ENCODE measurements at regions not wholly inside any gene's neighbourhood (a gene's known extent, or its start where the extent isn't known, plus 50 kb on each side); places are given as distances from the start of the nearest gene placed in this dataset.

DNA sequence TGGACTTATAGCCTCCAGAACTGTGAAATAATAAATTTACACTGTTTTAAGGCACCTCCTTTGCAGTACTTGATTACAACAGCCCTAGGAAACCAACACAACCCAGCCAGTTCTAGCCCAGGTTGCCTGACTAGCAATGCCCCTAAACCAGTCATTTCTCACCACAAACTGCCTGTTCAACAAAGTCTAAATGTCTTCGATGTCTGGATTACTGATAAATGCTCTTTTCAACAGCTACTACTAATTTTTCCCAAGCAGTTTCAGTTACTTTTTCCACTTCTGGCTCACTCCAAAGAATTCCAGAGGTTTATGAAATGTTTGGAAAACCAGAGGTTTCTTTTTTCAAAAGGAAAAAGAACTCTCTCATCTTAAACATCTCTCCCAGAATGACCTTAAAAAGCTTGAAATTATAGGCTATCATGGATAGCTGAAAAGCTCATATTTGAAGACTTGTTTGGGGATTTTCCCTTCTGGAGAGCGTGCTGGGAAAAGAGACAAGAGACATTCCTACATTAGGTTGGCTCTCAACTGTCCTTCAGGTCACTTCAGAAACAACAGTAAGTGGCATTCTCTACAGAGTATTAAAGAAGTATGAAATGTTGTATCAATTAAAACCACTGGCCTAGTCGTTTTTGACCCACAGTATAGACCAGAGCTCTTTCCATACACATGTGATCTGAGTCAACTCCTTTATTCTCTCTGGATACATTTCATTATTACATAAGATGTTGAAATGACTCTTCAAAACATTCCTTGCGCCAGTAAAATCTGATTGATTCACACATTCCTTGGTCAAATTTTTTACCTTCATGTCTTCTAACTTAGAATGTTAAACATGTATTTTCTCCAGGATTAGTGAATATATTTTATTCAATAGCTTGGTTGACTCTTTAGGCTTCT lies 265.9 kb downstream of the COL12A1 start:
- TF ChIP-seq, protein P1, sequence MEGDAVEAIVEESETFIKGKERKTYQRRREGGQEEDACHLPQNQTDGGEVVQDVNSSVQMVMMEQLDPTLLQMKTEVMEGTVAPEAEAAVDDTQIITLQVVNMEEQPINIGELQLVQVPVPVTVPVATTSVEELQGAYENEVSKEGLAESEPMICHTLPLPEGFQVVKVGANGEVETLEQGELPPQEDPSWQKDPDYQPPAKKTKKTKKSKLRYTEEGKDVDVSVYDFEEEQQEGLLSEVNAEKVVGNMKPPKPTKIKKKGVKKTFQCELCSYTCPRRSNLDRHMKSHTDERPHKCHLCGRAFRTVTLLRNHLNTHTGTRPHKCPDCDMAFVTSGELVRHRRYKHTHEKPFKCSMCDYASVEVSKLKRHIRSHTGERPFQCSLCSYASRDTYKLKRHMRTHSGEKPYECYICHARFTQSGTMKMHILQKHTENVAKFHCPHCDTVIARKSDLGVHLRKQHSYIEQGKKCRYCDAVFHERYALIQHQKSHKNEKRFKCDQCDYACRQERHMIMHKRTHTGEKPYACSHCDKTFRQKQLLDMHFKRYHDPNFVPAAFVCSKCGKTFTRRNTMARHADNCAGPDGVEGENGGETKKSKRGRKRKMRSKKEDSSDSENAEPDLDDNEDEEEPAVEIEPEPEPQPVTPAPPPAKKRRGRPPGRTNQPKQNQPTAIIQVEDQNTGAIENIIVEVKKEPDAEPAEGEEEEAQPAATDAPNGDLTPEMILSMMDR (conservative IDR thresholded peaks at IDR 0.05; ENCODE audit: control insufficient read depth, insufficient read depth, low read depth, low read length): no peak
- DNase-seq (ENCODE audit: low read depth): no peak
- H3K4me3 ChIP-seq (ENCODE audit: control insufficient read depth, low read depth, low read length): no peak overlapping the region

DNA sequence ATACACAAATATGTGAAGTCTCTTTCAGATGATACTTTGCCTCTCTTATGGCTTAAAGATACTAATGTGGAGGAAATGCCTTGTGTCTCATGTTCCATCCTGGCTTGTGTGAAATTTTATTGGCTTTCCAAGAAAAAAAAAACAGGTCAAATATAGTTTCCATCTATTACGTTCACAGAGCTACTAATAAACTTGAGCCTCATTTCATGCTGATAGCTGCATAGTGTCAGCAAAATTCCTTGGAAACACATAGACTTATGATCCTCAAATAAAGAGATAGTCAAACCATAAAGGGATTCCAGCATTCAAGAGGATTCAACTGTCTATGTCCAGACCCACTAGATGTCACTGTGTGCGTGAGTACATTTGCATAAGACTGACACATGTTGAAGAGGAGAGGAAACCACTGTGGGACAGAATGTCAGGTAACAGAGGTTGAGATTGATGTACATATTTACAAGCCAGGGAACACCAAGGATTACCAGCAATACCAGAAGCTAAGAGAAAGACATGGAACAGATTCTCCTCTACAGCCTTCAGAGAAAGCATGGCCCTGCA lies 266.6 kb downstream of the COL12A1 start:
- peak; percentile 49 for DNase-seq (ENCODE audit: low read depth)
- no peak overlapping the region for H3K4me3 ChIP-seq (ENCODE audit: control insufficient read depth, low read depth, low read length)
- TF ChIP-seq, protein P1 (conservative IDR thresholded peaks at IDR 0.05; ENCODE audit: control insufficient read depth, insufficient read depth, low read depth, low read length): peak; percentile 21

DNA sequence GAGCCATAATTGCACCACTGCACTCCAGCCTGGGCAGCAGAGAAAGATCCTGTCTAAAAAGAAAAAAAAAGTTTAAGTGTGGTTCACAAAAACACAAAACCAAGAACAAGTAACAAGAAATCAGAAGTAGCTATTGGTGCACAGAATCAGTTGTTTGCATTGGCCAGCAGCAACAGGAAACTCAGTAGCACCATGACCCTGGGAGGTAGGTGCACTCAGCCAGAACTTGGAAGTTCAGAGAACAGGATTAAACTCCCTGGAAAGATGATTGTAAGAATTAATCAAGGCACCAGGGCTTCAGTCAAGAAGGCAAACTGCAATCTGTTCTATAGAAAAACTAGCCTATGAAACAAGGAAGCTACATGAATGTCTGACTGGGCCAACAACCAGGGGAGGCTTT lies 267.9 kb downstream of the COL12A1 start:
- TF ChIP-seq, protein P1 (conservative IDR thresholded peaks at IDR 0.05; ENCODE audit: control insufficient read depth, insufficient read depth, low read depth, low read length): no peak
- H3K4me3 ChIP-seq (ENCODE audit: control insufficient read depth, low read depth, low read length): no peak overlapping the region
- no peak for DNase-seq (ENCODE audit: low read depth)

DNA sequence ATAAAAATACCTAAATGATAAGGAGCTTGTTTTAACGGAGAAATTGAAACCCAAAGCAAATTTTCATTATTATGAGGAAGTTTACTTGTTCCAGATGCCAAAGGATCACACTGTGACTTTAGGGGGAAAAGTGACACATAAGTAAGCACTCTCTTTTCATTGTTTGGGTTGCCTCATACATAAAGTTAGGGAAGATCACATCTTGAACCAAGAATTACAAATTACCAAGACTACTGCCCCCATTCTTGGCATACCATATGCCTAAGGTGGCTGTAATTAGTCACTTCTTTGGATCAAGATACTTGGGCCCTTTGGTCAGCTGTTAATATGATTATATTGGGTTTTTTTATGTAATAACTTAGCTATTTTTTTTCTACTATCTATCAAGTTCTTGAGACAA lies 269.0 kb downstream of the COL12A1 start:
- TF ChIP-seq, protein P1 (conservative IDR thresholded peaks at IDR 0.05; ENCODE audit: control insufficient read depth, insufficient read depth, low read depth, low read length): no peak
- peak; percentile 45 for DNase-seq (ENCODE audit: low read depth)

DNA sequence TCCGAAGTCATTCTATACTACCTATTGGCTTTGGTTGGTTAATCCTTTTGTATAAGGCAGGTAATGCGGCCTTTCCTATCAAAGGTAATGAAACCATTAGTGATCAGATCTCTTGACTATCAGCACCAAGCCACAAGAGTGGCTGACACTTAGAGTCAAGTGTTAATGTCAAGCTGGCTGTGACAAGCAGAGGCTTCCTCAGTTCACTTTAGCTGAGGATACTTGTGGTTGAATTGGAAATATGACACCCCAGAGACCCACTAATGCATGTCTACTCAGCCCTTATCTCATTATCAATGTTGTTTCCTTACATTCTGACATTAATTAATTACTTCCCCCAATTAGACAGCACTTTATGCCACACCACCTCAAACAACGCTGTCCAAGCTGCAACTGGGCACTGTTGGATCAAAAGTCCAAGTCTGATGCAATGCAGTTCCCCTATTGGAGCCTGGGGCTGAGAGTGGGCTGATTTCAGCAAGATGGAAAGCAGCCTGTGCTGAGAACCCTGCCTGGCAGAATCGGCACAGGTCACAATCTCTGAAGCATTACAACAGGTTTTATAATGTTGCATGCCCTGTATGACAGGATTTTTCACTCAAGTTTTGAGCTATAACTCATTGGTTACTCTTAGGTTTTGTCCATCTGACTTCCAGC lies 273.5 kb downstream of the COL12A1 start:
- no peak for DNase-seq (ENCODE audit: low read depth)
- TF ChIP-seq, protein P1 (conservative IDR thresholded peaks at IDR 0.05; ENCODE audit: control insufficient read depth, insufficient read depth, low read depth, low read length): no peak
- H3K4me3 ChIP-seq (ENCODE audit: control insufficient read depth, low read depth, low read length): no peak overlapping the region

More for the DNA sequence above, 269.0 kb downstream of the COL12A1 start:
- H3K4me3 ChIP-seq (ENCODE audit: control insufficient read depth, low read depth, low read length): no peak overlapping the region

DNA sequence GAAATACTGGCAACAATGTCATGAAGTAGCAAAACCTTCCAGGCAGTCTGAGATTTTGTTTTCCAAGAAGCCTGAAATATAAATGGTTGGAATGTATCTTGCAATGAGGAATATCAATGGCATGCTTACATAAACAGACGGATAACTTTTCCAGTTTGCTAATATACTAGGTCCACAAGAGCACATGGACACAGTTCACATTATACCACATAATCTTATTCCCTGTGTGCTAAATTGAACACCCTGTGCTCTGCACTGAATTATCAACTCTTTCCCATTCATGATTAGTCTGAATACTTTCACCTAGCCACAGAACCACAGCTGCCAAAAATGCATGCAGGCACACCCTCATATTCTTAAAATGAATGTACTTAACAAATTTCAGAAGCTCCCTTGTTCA lies 274.3 kb downstream of the COL12A1 start:
- peak; percentile 79 for DNase-seq (ENCODE audit: low read depth)
- TF ChIP-seq, protein P1 (conservative IDR thresholded peaks at IDR 0.05; ENCODE audit: control insufficient read depth, insufficient read depth, low read depth, low read length): no peak
- H3K4me3 ChIP-seq (ENCODE audit: control insufficient read depth, low read depth, low read length): no peak overlapping the region

Measured in fibroblast of mammary gland (primary cell).